CD4-positive, alpha-beta T cell treated with Interferon alpha-2 for 1 hour (primary cell): ENCODE measurements at regions not wholly inside any gene's neighbourhood (a gene's known extent, or its start where the extent isn't known, plus 50 kb on each side); places are given as distances from the start of the nearest gene placed in this dataset.

Source experiments
- DNase-seq, 2 donors: peaks; one replicate each; pipeline ENCODE4 v3.0.0-alpha.2; 2020 to 2022

DNA sequence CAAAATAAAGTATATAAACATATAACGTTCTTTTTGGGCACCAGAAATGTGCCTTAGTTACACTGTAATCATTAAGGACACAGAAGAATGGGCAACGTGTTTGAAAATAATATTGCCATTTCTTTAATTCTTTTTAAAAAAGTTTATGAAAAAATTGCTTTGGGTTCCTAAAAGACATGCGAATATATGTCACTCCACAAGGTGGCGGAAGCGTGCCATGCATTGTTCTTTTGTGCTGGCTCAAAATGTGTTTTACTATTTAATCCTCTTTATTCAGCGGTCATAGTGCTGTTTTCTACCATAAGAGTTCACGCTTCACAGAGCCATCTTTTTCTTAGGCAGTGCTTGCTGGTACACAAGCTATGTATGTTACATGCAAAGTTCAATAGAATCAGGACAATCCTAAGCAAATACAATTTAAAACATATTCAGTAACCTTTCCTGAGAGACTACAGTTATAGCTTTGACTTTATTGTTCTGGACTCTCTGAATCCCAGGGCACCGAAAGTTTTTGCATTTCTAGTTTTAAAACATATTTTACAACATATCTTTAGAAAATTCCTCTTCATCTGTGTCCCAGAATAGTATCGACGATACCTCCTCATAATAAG is 147.8 kb upstream of the ERBB4 start:
- peak; percentile 46 to 57 for DNase-seq

GRCh38 chr2:212683346-212684097 is 144.9 kb upstream of the ERBB4 start:
- no peak for DNase-seq

- DNase-seq = no peak
These were observed 144.3 kb upstream of the ERBB4 start for GRCh38 chr2:212682937-212683336.

- DNase-seq = no peak
These were observed 138.9 kb upstream of the ERBB4 start for GRCh38 chr2:212677466-212677865.

GRCh38 chr2:212672186-212672585 is 133.6 kb upstream of the ERBB4 start:
- DNase-seq = no peak

DNA sequence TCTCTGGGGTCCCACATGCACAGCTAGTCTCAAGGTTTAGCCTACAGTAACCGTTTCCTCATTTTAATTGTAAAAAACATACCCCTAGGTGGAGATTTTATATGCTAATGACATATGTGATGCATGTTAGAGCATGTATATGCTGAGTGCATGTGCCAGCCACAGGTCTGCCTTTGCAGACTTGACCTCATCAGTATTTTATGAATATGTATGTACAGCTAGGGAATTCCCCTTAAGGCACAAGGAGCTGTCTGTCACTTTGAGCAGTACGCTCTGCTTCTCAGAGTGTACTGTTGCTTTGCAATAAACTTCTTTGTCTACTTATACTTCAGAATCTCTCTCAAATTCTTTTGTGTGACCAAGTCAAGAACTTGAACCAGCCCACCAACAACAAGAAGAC is 131.2 kb upstream of the ERBB4 start:
- no peak for DNase-seq

GRCh38 chr2:212667751-212668316 is 129.2 kb upstream of the ERBB4 start:
- DNase-seq = no peak

DNA sequence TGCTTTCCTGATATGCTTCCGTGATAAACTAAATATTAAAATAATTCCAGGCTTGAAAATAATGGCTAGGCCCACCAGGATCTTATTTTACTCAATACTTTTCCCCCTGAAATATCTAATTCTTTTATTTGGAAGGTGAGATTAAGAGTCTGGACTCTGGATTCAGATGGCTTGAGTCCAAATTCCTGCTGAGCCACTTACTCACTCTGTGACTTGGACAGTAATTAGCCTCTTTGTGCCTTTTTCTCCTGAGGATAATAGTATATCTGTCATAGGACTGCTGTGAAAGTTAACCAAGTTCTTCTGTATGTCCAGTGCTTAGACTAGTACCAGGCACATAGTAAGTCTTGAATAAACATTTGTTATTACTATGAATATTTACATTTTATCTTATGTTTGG is 127.3 kb upstream of the ERBB4 start:
- no peak for DNase-seq

DNA sequence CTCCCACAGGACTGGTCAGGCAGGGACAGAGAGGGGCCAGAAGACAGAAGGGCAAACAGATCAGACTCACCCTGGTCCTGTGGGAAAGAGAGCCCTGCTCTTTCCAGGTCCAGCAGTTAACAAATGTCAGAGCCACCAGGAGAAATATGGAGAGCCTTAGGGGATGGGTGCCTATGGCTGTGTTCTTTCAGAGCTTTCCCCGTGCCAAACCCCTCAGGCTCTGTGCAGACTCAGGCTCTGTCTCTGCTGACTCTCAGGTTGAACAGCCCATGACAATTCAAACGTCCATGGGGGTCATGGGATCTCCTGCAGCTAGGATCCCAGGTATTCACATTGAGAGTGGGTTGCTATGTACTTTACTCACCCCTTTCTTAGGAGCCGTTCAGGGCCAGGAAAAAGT is 120.8 kb upstream of the ERBB4 start:
- DNase-seq = no peak

- DNase-seq = no peak
These were observed 111.0 kb upstream of the ERBB4 start for GRCh38 chr2:212649646-212650045.

DNA sequence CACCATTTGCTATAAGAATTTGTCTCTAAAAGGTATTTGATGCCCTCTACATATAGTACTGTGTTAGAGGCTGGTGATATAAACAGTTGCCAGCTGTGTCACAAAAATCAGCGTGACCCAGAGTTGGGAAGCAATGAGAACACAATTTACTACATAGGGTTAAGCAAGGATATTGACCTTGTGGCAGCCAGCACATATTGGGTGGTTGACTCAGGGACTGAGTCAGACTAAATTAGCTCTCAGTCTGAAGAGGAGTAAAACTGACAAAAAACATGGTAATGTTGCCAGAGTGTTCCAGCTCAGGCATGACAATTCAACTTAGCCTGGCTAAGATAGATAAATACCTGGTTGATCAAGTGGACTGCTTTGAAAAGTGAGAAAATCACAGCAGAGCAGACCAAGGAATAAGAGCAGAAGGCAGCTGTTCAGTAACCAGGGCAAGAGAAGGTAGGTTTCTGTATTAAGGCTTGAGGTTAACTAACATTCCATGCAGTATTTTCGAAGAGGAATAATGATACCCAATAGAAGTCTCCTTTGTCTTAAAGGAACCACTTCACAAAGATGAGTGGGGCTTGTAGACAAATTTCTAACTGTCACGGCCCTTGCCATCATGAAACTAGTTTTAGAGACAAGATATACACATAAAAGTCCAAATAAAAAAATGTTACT is 108.2 kb upstream of the ERBB4 start:
- no peak for DNase-seq

DNA sequence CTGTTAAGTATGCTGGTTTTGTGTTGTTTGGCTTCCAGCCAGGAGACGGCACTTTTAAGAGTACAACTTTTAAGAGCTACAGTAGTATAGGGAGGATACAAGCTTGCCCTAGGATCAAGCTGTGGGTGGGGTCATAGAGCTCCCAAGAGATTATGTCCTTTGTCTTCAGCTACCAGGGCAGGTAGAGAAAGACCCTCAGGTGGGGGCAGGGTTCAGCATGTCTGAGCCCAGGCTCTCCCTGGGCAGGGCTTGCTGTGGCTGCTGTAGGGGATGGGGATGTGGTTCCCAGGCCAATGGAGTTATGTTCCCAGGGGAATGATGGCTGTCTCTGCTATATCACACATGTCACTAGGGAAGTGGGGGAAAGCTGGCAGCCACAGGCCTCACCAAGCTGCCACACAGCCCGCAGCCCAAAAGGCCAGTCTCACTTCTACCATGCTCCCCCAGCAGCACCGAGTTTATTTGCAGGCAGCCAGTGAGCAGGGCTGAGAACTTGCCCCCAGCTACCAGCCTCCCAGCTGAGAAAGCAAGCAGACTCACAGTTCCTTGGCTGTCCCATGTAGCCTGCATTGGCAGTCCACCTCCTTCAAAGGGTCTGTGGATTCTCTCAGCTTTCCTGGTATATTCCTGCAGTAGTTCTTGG is 105.7 kb upstream of the ERBB4 start:
- no peak for DNase-seq

- DNase-seq = no peak
These were observed 101.8 kb upstream of the ERBB4 start for GRCh38 chr2:212640428-212640827.

- DNase-seq = no peak
These were observed 100.1 kb upstream of the ERBB4 start for GRCh38 chr2:212638694-212639093.

GRCh38 chr2:212628586-212628985 is 90.0 kb upstream of the ERBB4 start:
- DNase-seq = no peak

GRCh38 chr2:212626371-212626918 is 87.8 kb upstream of the ERBB4 start:
- DNase-seq = no peak

- no peak for DNase-seq
These were observed 81.4 kb upstream of the ERBB4 start for GRCh38 chr2:212619954-212620353.

DNA sequence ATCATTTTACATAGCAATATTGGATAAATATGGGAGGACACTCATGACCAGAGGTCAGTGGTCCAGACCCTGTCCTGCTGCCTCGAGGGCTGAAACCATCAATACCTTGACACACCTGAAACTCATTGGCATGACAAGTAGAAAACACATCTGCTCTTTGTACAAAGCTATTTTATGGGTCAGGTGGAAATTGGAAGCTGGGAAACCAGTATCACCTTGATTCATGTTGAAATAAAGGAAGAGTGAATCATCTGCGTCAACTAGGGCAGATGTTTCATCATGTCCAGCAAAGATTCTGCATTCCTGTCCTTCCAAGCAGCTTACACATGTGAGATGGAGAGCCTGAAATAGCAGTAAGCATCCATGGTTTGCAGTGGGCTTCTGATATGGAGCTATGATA is 80.0 kb upstream of the ERBB4 start:
- no peak for DNase-seq

DNA sequence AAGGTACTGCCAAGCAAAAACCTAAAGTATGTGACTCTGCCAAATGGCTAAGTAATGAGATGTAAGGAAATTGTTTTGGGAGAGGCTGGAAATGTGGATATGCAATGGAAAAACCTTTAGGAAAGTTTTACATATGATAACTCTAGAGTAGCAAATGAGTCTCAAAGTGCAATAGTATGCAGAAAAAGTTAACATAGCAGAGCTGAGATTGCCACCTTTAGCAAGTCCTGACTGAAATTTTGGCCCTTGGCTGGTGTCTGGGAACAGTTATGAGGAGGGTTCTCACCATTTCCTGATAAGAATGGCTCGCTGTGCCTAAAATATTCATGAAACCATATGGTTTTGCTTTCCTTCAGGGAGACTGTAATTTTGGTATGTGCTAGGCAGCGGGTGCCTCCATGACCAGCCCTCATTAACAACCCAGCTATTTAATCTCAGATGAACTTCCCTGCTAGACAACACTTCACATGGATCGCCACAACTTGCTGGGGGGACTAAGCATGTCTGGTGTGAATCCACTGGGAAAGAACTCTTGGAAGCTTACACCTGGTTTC is 72.3 kb upstream of the ERBB4 start:
- no peak for DNase-seq

DNA sequence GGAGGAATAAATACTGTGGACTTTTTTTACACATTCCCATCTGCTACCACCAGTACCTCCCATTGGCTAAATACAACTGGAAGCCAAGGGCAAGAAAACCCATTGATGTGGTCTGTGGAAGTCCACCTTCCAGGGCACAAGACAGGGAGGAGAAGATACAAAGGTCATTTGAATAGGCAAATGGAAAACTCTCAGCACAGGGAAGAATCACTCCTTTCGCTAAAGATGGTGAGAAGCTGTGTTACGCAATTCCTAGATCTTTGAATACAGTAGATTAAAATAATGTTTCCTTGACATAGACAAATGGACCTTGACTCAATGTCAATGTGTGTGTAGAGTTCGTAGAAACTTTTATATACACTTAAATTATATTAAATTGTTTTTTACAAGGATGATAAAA is 70.9 kb upstream of the ERBB4 start:
- no peak for DNase-seq

- DNase-seq = no peak
These were observed 68.5 kb upstream of the ERBB4 start for GRCh38 chr2:212607080-212607479.

DNA sequence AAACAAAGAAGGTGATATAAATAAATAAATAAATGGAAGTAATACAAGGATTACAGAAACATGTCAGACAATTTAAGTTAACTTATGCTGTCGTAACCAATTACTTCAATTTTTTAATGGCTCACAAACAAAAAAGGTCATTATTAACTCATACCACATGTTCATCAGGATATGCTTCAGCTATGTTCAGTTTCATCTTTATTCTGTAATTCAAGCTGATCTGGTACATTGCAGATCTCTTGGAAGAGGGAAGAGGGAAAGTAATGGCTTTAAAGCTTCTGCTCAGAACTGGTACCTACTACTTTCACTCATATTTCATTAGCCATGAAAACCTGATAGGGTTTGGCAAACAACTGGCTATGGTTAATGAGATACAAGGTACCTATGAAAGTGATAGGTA is 67.6 kb upstream of the ERBB4 start:
- DNase-seq = no peak

DNA sequence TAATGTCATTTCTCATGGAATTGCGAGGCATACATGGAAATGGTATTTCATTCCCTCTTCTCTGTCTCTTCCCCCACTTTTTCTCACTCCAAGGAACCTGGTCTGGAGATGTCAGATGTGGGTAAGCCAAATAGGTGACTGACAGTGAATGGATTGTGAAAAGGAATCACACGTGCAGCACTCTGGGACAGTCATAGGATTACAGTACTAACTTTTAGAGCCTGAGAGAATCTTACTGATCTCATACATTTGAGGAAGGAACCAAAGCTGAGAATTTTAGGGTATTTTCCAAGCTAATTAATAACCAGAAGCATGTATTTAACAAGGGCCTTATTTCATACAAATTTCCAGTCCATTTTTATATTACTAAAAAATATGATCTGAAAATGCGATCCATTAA is 58.1 kb upstream of the ERBB4 start:
- no peak for DNase-seq
